ENCODE measurements at regions not wholly inside any gene's neighbourhood (a gene's known extent, or its start where the extent isn't known, plus 50 kb on each side); places are given as distances from the start of the nearest gene placed in this dataset.
"Not testable (repeated sequence)": the region's sequence is repeated elsewhere in the genome, so short reads cannot be mapped to it uniquely, and the experiment has no call there.

DNA sequence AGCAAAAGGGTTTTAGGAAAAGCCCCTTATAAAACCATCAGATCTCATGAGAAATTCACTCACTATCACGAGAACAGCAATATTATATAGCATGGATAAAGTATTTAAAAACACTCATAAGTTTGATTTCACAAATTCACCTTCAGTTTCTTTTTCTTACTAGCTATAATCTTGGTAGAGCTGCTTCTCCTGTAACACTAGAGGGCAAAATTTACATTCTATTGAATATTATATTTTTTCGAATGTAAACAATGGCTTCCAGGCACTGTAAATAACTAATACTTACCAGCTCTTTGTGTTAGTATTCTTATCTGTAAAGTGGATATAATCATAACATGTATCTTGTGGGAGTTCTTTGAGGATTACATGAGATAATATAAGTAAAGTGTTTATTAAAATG, 259.6 kb downstream of the CCER1 start:
- Histone ChIP-seq H3K9me3 (ENCODE audit: control insufficient read depth in 1 of 2, low read length in 2 of 2) (no peaks in the 10 kb centered on the region), H3K4me3 (ENCODE audit: low read depth in 1 of 2, low read length in 2 of 2) (no peak overlapping the region), H3K27ac (ENCODE audit: low read length) (no peak overlapping the region), H3K27me3 (ENCODE audit: low read depth, low read length) (no peaks in the 10 kb centered on the region), H3K36me3 (ENCODE audit: control insufficient read depth in 1 of 2, insufficient read depth in 2 of 2, low read length in 2 of 2) (no peaks in the 10 kb centered on the region), H3K4me1 (ENCODE audit: control insufficient read depth in 1 of 2, insufficient read depth in 2 of 2, low read length in 2 of 2) (no peaks in the 10 kb centered on the region)

GRCh38 chr12:90690120-90690519, 264.9 kb downstream of the CCER1 start:
- Histone ChIP-seq H3K27me3 (ENCODE audit: low read depth, low read length) (no peaks in the 10 kb centered on the region), H3K4me1 (ENCODE audit: control insufficient read depth in 1 of 2, insufficient read depth in 2 of 2, low read length in 2 of 2) (no peaks in the 10 kb centered on the region), H3K9me3 (ENCODE audit: control insufficient read depth in 1 of 2, low read length in 2 of 2) (no peaks in the 10 kb centered on the region), H3K4me3 (ENCODE audit: low read depth in 1 of 2, low read length in 2 of 2) (no peak overlapping the region), H3K27ac (ENCODE audit: low read length) (no peak overlapping the region), H3K36me3 (ENCODE audit: control insufficient read depth in 1 of 2, insufficient read depth in 2 of 2, low read length in 2 of 2) (no peaks in the 10 kb centered on the region)

GRCh38 chr12:90687682-90688081, 267.3 kb downstream of the CCER1 start:
- not testable (repeated sequence) for H3K27ac ChIP-seq (ENCODE audit: low read length); H3K27me3 ChIP-seq (ENCODE audit: low read depth, low read length); H3K4me3 ChIP-seq (ENCODE audit: low read depth in 1 of 2, low read length in 2 of 2); H3K36me3 ChIP-seq (ENCODE audit: control insufficient read depth in 1 of 2, insufficient read depth in 2 of 2, low read length in 2 of 2); H3K4me1 ChIP-seq (ENCODE audit: control insufficient read depth in 1 of 2, insufficient read depth in 2 of 2, low read length in 2 of 2); H3K9me3 ChIP-seq (ENCODE audit: control insufficient read depth in 1 of 2, low read length in 2 of 2)

- H3K27ac ChIP-seq (ENCODE audit: low read length) = no peak overlapping the region
- no peaks in the 10 kb centered on the region for H3K36me3 ChIP-seq (ENCODE audit: control insufficient read depth in 1 of 2, insufficient read depth in 2 of 2, low read length in 2 of 2)
- no peaks in the 10 kb centered on the region for H3K9me3 ChIP-seq (ENCODE audit: control insufficient read depth in 1 of 2, low read length in 2 of 2)
- H3K27me3 ChIP-seq (ENCODE audit: low read depth, low read length) = no peaks in the 10 kb centered on the region
- no peaks in the 10 kb centered on the region for H3K4me1 ChIP-seq (ENCODE audit: control insufficient read depth in 1 of 2, insufficient read depth in 2 of 2, low read length in 2 of 2)
- no peak overlapping the region for H3K4me3 ChIP-seq (ENCODE audit: low read depth in 1 of 2, low read length in 2 of 2)
Observed at GRCh38 chr12:90683871-90684270, 271.1 kb downstream of the CCER1 start.

DNA sequence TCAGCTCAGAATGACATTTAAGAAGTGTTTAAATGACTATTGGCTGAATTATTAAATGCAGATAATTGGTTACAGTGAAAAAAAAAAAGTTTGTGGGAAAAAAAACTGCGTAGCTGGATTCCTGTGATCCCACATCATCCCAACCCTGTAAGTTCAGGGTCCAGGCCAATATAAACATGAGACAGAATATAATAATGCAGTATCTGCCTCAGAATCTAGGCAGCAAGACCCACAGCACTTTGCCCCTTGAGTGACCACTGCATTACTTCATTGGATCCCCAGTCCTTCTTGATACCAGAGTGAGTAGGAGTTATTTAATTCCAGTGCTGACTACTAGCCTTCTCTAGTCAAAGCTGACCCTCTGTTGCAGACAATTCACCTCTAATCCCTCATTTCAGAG, 272.6 kb downstream of the CCER1 start:
- no peaks in the 10 kb centered on the region for H3K4me1 ChIP-seq (ENCODE audit: control insufficient read depth in 1 of 2, insufficient read depth in 2 of 2, low read length in 2 of 2)
- no peaks in the 10 kb centered on the region for H3K27me3 ChIP-seq (ENCODE audit: low read depth, low read length)
- H3K9me3 ChIP-seq (ENCODE audit: control insufficient read depth in 1 of 2, low read length in 2 of 2) = no peaks in the 10 kb centered on the region
- no peak overlapping the region for H3K27ac ChIP-seq (ENCODE audit: low read length)
- no peaks in the 10 kb centered on the region for H3K36me3 ChIP-seq (ENCODE audit: control insufficient read depth in 1 of 2, insufficient read depth in 2 of 2, low read length in 2 of 2)
- no peak overlapping the region for H3K4me3 ChIP-seq (ENCODE audit: low read depth in 1 of 2, low read length in 2 of 2)

DNA sequence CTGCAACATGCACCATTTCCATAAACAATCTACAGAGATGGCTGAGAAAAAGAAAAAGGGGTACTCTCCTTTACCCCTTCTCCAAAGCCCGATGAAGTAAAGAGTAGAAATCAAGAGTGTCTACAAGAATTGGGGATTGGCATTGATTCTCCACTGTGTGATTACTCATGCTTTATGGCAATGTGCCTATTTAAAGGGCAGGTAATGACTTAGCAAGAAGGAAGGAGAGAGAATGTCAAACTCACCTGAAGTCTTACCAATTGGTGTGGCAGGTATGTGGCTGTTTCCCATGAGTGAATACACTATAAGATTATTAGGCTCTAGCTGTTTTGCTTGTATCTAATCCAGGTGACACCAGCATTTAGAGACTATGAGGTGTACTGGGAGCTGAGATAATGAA, 275.3 kb downstream of the CCER1 start:
- H3K36me3 ChIP-seq (ENCODE audit: control insufficient read depth in 1 of 2, insufficient read depth in 2 of 2, low read length in 2 of 2) = no peaks in the 10 kb centered on the region
- H3K27ac ChIP-seq (ENCODE audit: low read length) = no peak overlapping the region
- H3K27me3 ChIP-seq (ENCODE audit: low read depth, low read length) = no peaks in the 10 kb centered on the region

DNA sequence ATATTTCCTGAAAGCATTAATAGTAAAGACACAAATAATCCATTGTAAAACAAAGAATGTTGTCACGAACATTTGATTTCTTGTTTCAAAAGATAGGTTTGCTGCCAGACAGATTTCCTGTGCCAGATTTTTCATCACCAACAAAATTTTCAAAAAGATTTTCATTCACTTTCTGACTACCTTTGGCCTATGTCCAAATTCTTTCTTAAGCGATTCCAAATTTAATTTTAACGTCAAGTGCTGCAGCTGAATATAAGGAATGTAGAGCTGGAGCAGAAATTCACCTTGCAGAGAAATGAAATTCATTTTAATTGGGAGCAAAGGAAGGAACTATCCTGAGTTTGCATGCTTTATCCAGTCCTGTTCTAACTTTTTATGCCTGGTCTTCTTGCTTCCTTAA, 277.4 kb downstream of the CCER1 start:
- Histone ChIP-seq H3K36me3 (ENCODE audit: control insufficient read depth in 1 of 2, insufficient read depth in 2 of 2, low read length in 2 of 2) (no peaks in the 10 kb centered on the region), H3K27me3 (ENCODE audit: low read depth, low read length) (no peaks in the 10 kb centered on the region), H3K27ac (ENCODE audit: low read length) (no peak overlapping the region), H3K9me3 (ENCODE audit: control insufficient read depth in 1 of 2, low read length in 2 of 2) (no peaks in the 10 kb centered on the region), H3K4me3 (ENCODE audit: low read depth in 1 of 2, low read length in 2 of 2) (no peak overlapping the region), H3K4me1 (ENCODE audit: control insufficient read depth in 1 of 2, insufficient read depth in 2 of 2, low read length in 2 of 2) (no peaks in the 10 kb centered on the region)

More for the DNA sequence above, 275.3 kb downstream of the CCER1 start:
- Histone ChIP-seq H3K4me3 (ENCODE audit: low read depth in 1 of 2, low read length in 2 of 2) (no peak overlapping the region), H3K4me1 (ENCODE audit: control insufficient read depth in 1 of 2, insufficient read depth in 2 of 2, low read length in 2 of 2) (no peaks in the 10 kb centered on the region), H3K9me3 (ENCODE audit: control insufficient read depth in 1 of 2, low read length in 2 of 2) (no peaks in the 10 kb centered on the region)

DNA sequence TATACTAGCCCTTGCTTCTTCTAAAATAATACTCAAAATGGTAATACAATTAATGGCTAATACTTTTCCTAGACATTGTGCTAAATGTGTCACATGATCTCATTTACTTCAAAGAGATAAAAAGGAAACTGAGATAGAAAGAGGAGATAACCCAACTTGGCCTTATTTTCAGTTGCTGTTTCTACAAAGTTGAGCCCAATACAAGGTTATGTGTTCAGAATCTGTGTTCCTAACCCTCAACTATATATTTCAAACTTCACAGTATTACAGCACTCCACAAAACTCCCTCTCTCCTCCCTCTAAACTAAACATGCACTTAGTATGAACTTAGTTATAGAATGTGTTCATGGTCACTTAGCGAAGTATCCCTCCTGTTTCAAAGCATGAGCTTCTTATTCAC, 277.9 kb downstream of the CCER1 start:
- Histone ChIP-seq H3K4me1 (ENCODE audit: control insufficient read depth in 1 of 2, insufficient read depth in 2 of 2, low read length in 2 of 2) (no peaks in the 10 kb centered on the region), H3K27me3 (ENCODE audit: low read depth, low read length) (no peaks in the 10 kb centered on the region), H3K36me3 (ENCODE audit: control insufficient read depth in 1 of 2, insufficient read depth in 2 of 2, low read length in 2 of 2) (no peaks in the 10 kb centered on the region), H3K4me3 (ENCODE audit: low read depth in 1 of 2, low read length in 2 of 2) (no peak overlapping the region), H3K9me3 (ENCODE audit: control insufficient read depth in 1 of 2, low read length in 2 of 2) (no peaks in the 10 kb centered on the region), H3K27ac (ENCODE audit: low read length) (no peak overlapping the region)

DNA sequence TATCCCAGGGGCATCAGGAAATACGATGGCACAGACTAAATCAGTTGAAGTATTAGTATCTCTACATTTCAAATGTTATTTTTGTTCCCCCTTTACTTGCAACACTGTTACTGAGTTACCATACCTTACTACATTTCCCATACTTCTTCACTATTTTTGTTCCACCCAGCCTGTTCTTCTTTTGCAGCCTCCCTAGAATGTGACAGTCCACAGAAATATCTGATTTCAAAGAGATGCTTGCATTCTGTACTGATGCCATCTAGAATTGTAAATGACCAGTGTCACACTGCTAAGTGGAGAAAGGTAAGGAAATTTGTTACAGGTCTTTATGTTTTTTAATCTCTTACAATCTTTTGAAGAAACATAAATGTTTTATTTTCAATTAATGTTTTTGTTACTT, 279.9 kb downstream of the CCER1 start:
- Histone ChIP-seq H3K27ac (ENCODE audit: low read length) (no peak overlapping the region), H3K4me1 (ENCODE audit: control insufficient read depth in 1 of 2, insufficient read depth in 2 of 2, low read length in 2 of 2) (no peaks in the 10 kb centered on the region), H3K36me3 (ENCODE audit: control insufficient read depth in 1 of 2, insufficient read depth in 2 of 2, low read length in 2 of 2) (no peaks in the 10 kb centered on the region), H3K27me3 (ENCODE audit: low read depth, low read length) (no peaks in the 10 kb centered on the region), H3K9me3 (ENCODE audit: control insufficient read depth in 1 of 2, low read length in 2 of 2) (no peaks in the 10 kb centered on the region), H3K4me3 (ENCODE audit: low read depth in 1 of 2, low read length in 2 of 2) (no peak overlapping the region)

DNA sequence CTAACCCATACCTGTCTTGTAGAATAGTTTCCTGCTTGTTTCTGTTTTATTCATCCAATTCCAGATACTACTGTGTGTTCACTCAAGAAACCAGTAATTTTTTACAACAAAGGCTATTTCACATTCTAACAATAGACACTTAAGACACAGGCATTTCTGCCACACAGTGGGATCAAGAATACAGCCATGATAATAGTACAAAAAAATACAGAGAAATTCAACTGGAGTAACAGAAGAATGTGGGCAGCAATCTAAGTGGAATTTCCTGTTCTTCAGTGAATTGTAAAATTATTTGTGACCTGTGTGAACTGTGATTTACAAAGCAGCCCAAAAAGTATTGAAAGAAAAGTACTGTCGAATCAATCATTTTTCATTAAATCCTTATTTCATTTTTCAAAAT, 282.9 kb downstream of the CCER1 start:
- H3K4me3 ChIP-seq (ENCODE audit: low read depth in 1 of 2, low read length in 2 of 2) = no peak overlapping the region
- H3K4me1 ChIP-seq (ENCODE audit: control insufficient read depth in 1 of 2, insufficient read depth in 2 of 2, low read length in 2 of 2) = no peaks in the 10 kb centered on the region
- H3K36me3 ChIP-seq (ENCODE audit: control insufficient read depth in 1 of 2, insufficient read depth in 2 of 2, low read length in 2 of 2) = no peaks in the 10 kb centered on the region
- H3K27me3 ChIP-seq (ENCODE audit: low read depth, low read length) = no peaks in the 10 kb centered on the region
- H3K27ac ChIP-seq (ENCODE audit: low read length) = no peak overlapping the region
- no peaks in the 10 kb centered on the region for H3K9me3 ChIP-seq (ENCODE audit: control insufficient read depth in 1 of 2, low read length in 2 of 2)

GRCh38 chr12:90663949-90664348, 291.0 kb downstream of the CCER1 start:
- not testable (repeated sequence) for H3K27ac ChIP-seq (ENCODE audit: low read length); H3K27me3 ChIP-seq (ENCODE audit: low read depth, low read length); H3K9me3 ChIP-seq (ENCODE audit: control insufficient read depth in 1 of 2, low read length in 2 of 2); H3K4me1 ChIP-seq (ENCODE audit: control insufficient read depth in 1 of 2, insufficient read depth in 2 of 2, low read length in 2 of 2); H3K4me3 ChIP-seq (ENCODE audit: low read depth in 1 of 2, low read length in 2 of 2); H3K36me3 ChIP-seq (ENCODE audit: control insufficient read depth in 1 of 2, insufficient read depth in 2 of 2, low read length in 2 of 2)

DNA sequence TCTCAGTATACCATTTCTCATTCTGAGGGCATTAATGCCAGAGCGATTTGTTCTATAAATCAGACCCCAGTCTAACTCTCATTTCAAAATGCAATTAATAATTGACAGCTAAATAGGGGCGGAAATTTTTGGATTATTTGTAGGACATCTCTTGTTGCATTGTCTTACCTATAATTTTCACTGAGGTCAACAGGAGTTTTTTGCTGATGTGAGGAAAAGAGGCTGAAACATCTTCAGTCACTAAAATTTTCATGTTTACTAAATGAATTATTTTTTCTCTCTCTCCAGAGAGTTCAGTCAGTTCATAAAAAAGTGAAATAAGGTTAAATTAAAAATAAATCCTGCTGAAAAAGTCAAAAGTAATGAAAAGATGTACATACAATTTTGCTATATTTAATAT, 295.9 kb downstream of the CCER1 start:
- no peaks in the 10 kb centered on the region for H3K27me3 ChIP-seq (ENCODE audit: low read depth, low read length)
- no peak overlapping the region for H3K27ac ChIP-seq (ENCODE audit: low read length)
- no peaks in the 10 kb centered on the region for H3K4me1 ChIP-seq (ENCODE audit: control insufficient read depth in 1 of 2, insufficient read depth in 2 of 2, low read length in 2 of 2)
- H3K36me3 ChIP-seq (ENCODE audit: control insufficient read depth in 1 of 2, insufficient read depth in 2 of 2, low read length in 2 of 2) = no peaks in the 10 kb centered on the region
- no peak overlapping the region for H3K4me3 ChIP-seq (ENCODE audit: low read depth in 1 of 2, low read length in 2 of 2)
- no peaks in the 10 kb centered on the region for H3K9me3 ChIP-seq (ENCODE audit: control insufficient read depth in 1 of 2, low read length in 2 of 2)

Data from muscle layer of duodenum (tissue), 2 donors.